Uterus (tissue), 3 donors: ENCODE measurements at regions not wholly inside any gene's neighbourhood (a gene's known extent, or its start where the extent isn't known, plus 50 kb on each side); places are given as distances from the start of the nearest gene placed in this dataset.

ENCODE experiments used
- DNase-seq, 2 donors: peaks; one replicate each; pipeline ENCODE4 v3.0.0-alpha.2; 2019 to 2020
- H3K27ac ChIP-seq, 2 donors: fragments of 200-600 bp; sonication (generic); 1 replicate in 1 of 2; 2 replicates in 1 of 2; pipeline ENCODE4 v1.5.1; 2016 to 2018
- H3K27me3 ChIP-seq, 2 donors: fragments of 200-600 bp; sonication (generic); one replicate each; pipeline ENCODE4 v1.5.1; 2018 to 2019; ENCODE audit warnings: control low read depth in 1 of 2
- H3K36me3 ChIP-seq, 2 donors: fragments of 200-600 bp; sonication (generic); one replicate each; pipeline ENCODE4 v1.5.1; 2019; ENCODE audit warnings: control low read depth in 1 of 2
- H3K4me1 ChIP-seq, 2 donors: fragments of 200-600 bp; sonication (generic); one replicate each; pipeline ENCODE4 v1.5.1; 2018 to 2019; ENCODE audit warnings: control low read depth in 1 of 2
- H3K4me3 ChIP-seq, 2 donors: fragments of 200-600 bp; sonication (generic); 1 replicate in 1 of 2; 2 replicates in 1 of 2; pipeline ENCODE4 v1.5.1; 2018 to 2019; ENCODE audit warnings: mild to moderate bottlenecking in 1 of 2
- H3K9me3 ChIP-seq, 2 donors: fragments of 200-600 bp; sonication (generic); one replicate each; pipeline ENCODE4 v1.5.1; 2019; ENCODE audit warnings: control low read depth in 1 of 2
- CTCF ChIP-seq, 4 experiments: fragments of 200-600 bp in 2 of 4; fragments of 450-650 bp in 2 of 4; sonication (generic) in 2 of 4; IDR thresholded peaks; one replicate each; pipeline ENCODE4 v1.5.1; 2016 to 2019; ENCODE audit warnings: antibody characterized with exemption in 4 of 4, mild to moderate bottlenecking in 2 of 4, moderate library complexity in 1 of 4
- POLR2A ChIP-seq, 2 donors: fragments of 450-650 bp; IDR thresholded peaks; one replicate each; pipeline ENCODE4 v1.6.1; 2016; ENCODE audit warnings: antibody characterized with exemption in 2 of 2, mild to moderate bottlenecking in 1 of 2, moderate library complexity in 1 of 2
- intact Hi-C: fragments of 100-400 bp; cut with DNase I; formaldehyde crosslinking; loops from one replicate; pipeline ENCODE4 v1.15.1; 2023; ENCODE audit warnings: low total_unique reads
- donor health status: DM: yes; HTN: yes; CAD: no.

- Histone ChIP-seq H3K9me3 (no peaks in the 10 kb centered on the region), H3K36me3 (no peaks in the 10 kb centered on the region), H3K27ac (no peak overlapping the region), H3K4me1 (no peaks in the 10 kb centered on the region), H3K27me3 (no peaks in the 10 kb centered on the region), H3K4me3 (no peak overlapping the region)
- TF ChIP-seq CTCF (IDR thresholded peaks at IDR 0.05), result no peak
- TF ChIP-seq POLR2A (IDR thresholded peaks at IDR 0.05), result no peak
- no peak for DNase-seq
- intact Hi-C loops, result no loop called here
Observed at GRCh38 chr4:89382439-89382838, 74.8 kb upstream of the GPRIN3 start.

- no peak overlapping the region for H3K4me3 ChIP-seq
- no peaks in the 10 kb centered on the region for H3K4me1 ChIP-seq
- no peaks in the 10 kb centered on the region for H3K9me3 ChIP-seq
- intact Hi-C loops, result no loop called here
- TF ChIP-seq POLR2A (IDR thresholded peaks at IDR 0.05), result no peak
- no peak for TF ChIP-seq CTCF (IDR thresholded peaks at IDR 0.05)
- no peak overlapping the region for H3K27ac ChIP-seq
- H3K36me3 ChIP-seq, result no peaks in the 10 kb centered on the region
- H3K27me3 ChIP-seq, result no peaks in the 10 kb centered on the region
- no peak for DNase-seq
Observed at GRCh38 chr4:89380980-89381379, 73.4 kb upstream of the GPRIN3 start.

- H3K27me3 ChIP-seq, result no peaks in the 10 kb centered on the region
- intact Hi-C loops, result no loop called here
- no peaks in the 10 kb centered on the region for H3K4me1 ChIP-seq
- TF ChIP-seq CTCF (IDR thresholded peaks at IDR 0.05) (no peak), POLR2A (IDR thresholded peaks at IDR 0.05) (no peak)
- no peak for DNase-seq
- no peaks in the 10 kb centered on the region for H3K36me3 ChIP-seq
- H3K27ac ChIP-seq, result no peak overlapping the region
- H3K4me3 ChIP-seq, result no peak overlapping the region
- H3K9me3 ChIP-seq, result no peaks in the 10 kb centered on the region
Observed at GRCh38 chr4:89379511-89380044, 72.0 kb upstream of the GPRIN3 start.

- TF ChIP-seq CTCF (IDR thresholded peaks at IDR 0.05) (no peak), POLR2A (IDR thresholded peaks at IDR 0.05) (no peak)
- H3K27me3 ChIP-seq, result no peaks in the 10 kb centered on the region
- no peaks in the 10 kb centered on the region for H3K9me3 ChIP-seq
- no peak overlapping the region for H3K27ac ChIP-seq
- no peak overlapping the region for H3K4me3 ChIP-seq
- intact Hi-C loops, result no loop called here
- no peak for DNase-seq
- H3K36me3 ChIP-seq, result no peaks in the 10 kb centered on the region
- H3K4me1 ChIP-seq, result no peaks in the 10 kb centered on the region
Observed at GRCh38 chr4:89373394-89373793, 65.8 kb upstream of the GPRIN3 start.

- no peak for DNase-seq
- Histone ChIP-seq H3K4me3 (no peak overlapping the region), H3K27me3 (no peaks in the 10 kb centered on the region), H3K36me3 (no peaks in the 10 kb centered on the region), H3K9me3 (no peaks in the 10 kb centered on the region), H3K27ac (no peak overlapping the region), H3K4me1 (no peaks in the 10 kb centered on the region)
- intact Hi-C loops, result no loop called here
- no peak for TF ChIP-seq CTCF (IDR thresholded peaks at IDR 0.05)
- no peak for TF ChIP-seq POLR2A (IDR thresholded peaks at IDR 0.05)
Observed at GRCh38 chr4:89371614-89372013, 64.0 kb upstream of the GPRIN3 start.
